ENCODE measurements at regions not wholly inside any gene's neighbourhood (a gene's known extent, or its start where the extent isn't known, plus 50 kb on each side); places are given as distances from the start of the nearest gene placed in this dataset.
A peak's percentile ranks its signal among the peaks of the same experiment; 100 is the strongest.

DNA sequence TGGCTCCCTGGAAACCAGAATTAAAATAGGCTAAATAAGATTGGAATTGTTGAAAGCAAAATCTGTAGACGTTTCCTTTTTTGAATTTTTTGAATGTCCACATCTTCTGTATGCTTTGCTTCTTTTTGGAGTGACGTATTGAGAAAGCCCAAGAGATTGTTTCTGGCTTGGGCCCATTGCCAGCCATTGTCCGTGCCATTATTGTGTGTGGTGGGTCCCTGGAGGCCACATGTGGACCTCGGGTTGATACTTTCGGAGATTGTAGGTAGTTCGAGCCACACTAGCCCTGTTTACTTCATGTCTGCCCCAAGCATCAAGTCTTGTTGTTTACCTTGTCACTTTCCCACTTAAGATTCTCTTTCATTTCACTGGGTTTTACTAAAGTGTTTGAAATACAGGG lies 106.0 kb downstream of the PALM2AKAP2 start:
- DNase-seq: no peak

DNA sequence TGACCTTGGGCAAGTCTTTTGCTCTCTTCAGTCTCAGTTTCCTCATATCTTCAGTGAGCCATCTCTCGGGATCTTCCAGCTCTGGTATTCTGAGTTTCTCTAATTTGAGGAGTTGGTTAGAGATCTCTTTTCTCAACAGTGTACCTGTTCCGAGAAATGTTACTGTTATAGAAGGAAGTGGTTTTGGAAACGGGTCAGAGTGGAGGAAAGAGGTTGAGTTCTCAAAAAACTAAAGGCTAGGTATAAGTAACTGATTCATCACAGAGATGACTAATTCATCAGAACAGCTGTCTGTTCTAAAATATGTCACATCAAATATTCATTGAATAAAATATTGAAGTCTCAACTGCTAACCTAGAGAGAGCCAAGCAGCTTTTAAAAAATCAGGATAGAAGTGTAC lies 106.6 kb downstream of the PALM2AKAP2 start:
- no peak for DNase-seq

DNA sequence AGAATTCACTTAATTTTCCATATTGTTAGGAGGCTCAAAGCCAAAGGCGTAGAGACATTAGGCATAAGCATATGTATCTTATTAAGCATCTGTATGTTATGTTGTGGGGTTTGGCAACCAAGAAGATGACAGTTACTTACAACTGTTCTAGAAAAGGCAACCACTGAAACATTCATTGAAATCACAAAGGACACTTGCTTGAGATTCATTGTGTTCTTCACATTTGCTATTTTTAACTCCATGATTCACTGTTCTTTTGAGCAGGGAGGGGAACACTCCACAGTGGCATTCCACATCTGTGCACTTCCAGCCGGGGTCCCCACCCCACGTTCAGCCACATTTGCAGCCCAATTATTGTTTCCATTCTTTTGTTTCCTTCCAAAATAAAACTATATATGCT lies 107.1 kb downstream of the PALM2AKAP2 start:
- DNase-seq: peak; percentile 33

DNA sequence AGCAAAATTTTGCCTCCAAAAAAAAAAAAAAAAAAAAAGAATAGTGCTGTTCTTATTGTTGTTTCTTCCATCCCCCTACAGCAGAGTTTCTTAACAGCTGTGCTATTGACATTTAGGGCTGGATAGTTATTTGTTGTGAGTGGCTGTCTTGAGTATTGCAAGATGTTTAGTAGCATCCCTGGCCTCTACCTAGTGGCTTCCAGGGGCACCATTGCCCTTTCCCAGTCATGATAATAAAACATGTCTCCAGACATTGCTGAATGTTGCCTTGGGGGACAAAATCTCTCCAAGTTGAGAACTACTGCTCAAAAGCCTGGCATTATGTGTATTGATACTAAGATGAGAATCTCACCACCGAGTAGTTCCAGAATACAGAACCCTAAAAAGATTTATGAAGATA lies 108.7 kb downstream of the PALM2AKAP2 start:
- DNase-seq: no peak

DNA sequence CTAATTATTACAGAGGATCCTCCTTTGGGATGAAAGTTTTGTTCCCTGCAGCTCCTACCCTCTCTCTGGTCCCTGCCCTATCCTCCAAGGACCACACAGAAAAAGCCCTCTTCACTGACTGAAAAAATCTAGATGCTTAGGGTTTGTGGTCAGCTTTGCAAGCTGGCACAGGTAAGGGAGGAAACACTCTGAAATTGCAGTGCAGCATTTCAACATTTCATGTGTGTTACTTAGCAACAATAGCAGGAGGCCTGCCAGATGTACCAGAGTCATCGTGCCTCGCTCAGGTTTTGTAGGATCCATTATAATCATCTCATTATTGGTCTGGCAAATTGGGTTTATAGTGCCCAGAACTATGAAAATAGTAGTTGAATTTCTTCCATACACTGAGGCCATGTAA lies 109.5 kb downstream of the PALM2AKAP2 start:
- no peak for DNase-seq

DNA sequence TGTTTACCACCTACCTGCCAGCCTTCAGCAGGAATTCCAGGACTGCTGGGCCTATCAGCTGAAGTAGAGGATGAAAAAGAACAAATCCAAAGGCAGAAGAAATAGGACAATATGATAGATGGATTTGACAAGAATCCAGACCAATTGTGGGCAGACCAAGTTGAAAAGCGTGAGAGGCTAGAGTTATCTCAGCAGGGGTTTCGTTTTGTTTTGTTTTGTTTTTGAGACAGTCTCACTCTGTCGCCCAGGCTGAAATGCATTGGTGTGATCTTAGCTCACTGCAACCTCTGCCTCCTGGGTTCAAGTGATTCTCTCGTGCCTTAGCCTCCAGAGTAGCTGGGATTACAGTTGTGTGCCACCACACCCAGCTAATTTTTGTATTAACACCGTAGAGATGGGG lies 113.2 kb downstream of the PALM2AKAP2 start:
- no peak for DNase-seq

DNA sequence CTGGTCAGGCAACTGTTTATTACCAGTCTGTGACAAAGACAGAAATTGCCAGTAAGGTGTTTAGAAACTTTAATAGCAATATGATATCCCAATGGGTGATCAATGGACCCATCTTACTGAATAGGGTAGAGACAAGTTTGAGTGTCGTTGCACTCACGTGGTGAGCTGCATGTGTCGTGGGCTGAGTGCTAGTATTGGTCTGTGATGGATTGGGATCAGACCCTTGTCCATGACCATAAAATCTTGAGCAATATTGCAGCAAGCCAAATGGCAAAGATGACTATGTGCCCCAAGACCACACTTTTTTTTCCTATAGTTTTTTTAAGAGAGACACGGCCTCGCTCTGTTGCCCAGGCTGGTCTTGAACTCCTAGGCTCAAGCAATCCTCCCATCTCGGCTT lies 114.5 kb downstream of the PALM2AKAP2 start:
- no peak for DNase-seq

DNA sequence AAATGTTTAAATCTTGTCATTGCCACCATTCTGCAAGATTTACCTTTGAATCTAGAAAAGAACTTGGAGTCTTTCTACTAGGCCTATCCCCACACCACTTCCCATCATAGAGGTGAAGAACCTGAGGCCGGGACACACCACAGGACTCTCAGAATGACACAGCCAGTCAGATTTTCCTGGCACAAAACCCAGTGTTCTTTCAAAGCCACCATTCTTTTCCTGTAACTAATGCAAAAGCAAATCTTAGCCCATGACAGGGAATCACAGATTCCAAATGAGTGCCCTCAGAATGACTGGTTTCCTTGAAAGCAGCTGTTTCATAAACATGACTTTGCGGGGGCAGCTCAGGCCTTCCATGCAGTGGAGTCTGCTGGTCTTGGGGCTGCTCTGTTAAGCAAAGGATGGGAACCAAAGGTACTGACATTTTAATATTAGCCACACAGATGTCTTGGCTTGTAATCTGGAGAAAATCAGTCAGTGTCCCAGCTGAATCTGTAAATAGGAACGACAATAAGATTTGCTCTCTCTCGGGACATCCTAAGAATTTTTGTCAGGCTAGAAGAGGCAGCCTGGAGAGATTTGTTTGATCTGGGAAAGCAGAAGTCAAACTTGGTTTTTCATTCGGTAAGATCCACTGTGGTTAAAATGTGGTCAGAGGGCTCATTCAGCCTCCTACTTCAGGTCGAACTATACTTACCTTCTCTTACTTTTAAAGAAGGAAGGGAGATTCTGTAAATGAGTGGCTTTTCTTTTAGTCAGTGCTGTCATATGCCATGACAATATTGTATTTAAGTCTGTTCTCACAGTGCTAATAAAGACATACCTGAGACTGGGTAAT lies 115.1 kb downstream of the PALM2AKAP2 start:
- DNase-seq: no peak

DNA sequence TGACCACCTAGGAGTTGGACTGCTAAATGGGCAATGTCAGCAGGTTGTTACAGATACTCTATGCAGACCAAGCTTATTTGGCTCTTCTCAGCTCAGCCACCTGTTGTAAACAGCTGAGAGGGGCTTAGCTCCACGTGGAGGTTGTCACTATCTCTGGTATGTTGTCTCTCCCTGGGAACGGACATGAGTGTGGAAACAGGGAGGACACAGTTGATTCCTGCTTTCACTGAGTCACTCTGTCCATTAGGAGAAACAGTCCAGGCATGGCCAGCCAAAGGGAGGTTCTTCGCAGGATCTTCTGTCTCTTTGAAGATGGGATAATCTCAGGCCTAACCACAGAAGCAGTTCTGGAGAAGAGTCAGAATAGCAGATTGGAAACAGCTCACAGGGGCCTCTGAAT lies 121.2 kb downstream of the PALM2AKAP2 start:
- no peak for DNase-seq

DNA sequence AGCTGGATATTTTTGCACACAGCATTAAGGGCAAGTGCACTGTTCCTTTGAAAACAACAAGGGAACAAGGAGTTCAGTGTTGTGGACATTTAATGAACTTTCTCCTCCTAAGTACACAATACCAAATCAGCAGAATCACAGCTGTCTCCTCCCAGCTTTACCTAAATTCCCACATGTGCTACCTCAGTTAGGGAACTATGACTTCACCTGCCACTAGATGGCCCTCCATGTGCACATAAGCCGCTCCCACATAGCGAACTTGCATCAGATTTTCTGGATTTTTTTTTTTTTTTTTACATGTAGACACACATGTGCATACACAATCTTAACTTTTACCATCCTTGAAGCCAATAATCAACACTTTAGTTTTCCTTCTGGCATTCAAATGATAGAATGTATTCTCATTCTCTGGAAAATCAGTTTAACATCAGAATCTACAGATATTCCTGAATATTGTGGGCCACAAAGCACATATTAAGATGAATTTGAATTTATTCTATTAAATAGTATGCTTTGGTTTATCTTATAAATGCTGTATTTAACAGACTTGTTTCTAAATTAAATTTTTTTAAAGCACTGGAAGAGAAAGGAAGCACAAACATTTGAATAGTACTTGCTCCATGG lies 123.6 kb downstream of the PALM2AKAP2 start:
- DNase-seq: peak; percentile 78

DNA sequence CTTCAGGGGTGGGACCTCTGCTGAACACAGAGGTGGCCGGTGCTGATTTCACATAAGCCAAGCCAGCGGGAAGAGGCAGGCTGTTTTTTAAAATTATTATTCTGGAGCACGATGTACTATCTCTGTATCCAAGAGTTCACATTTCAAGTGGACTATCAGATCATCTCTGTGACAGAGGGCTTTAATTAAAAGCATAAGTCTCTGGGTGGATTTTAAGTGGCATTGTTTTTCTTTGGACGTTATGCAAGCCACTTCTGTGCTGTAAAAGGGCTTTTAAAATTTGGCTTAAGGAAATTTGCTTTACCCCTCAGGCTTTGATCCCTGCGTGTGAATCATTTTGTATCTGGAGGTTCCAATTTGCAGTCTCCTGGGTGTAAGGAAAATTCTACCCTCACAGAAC lies 124.7 kb downstream of the PALM2AKAP2 start:
- no peak for DNase-seq

DNA sequence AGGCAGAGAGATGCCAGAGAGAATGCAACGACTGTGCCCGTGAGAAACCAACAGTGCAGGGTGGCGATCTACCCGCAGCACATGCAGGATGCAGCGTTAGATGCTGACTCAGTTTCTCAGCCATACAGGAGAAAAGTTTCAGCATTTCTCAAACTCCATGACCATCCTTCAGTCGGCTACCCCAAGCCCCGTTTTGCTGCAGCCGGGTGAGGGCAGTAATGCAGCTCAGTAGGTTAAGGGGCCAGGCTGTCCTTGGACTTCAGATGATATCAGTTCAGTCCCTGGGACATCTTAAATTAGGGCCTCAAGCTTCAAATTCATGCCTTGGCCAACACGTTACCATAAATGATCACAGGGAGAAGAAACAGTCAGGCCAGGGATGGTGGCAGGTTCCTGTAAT lies 125.5 kb downstream of the PALM2AKAP2 start:
- DNase-seq: no peak

DNA sequence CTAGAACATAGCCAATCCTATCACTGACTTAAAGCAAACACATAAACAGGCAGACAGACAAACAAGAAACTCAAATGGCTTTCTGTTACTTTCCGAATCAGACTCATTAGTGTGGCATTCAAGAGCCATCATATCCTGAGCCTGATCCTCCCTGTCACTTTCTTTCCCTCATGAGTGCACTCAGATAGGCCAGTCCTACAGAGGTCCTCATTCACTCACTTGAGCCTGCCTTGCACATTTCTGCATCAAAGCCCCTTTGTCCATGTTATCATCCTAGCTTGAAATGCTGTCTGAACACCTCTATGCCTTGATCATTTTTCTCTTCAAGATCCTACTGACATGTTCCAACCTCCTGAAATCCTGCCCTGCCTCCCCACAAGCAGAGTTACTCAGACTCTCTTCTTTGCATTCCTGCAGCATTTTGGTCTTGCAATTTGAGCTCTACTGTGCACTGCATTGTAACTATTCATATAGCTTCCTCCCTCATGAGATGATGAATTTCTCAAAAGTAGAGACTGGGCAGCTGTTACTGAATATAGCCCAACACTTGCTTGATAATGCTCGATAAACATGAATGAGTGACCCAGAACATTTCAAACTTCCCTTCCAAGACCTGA lies 126.9 kb downstream of the PALM2AKAP2 start:
- DNase-seq: no peak

DNA sequence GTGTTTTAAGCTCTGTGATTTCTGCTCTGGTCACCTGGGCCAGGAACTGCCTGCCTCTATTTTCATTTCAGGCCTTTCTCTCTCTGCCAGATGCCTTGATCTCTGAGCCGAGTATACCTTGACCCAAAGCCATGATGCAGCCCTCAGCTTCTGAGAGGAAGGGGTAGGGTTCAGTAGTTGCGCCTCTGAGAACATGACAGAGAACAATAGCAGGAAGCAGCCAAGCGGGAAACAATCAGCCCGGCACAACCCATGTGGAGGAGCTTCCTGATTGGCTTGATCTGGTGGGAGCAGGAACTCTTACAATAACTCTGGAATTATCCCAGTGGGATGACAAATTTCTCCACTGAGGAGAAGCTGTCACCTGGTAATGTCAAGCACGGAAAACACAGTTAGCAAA lies 127.4 kb downstream of the PALM2AKAP2 start:
- no peak for DNase-seq

DNA sequence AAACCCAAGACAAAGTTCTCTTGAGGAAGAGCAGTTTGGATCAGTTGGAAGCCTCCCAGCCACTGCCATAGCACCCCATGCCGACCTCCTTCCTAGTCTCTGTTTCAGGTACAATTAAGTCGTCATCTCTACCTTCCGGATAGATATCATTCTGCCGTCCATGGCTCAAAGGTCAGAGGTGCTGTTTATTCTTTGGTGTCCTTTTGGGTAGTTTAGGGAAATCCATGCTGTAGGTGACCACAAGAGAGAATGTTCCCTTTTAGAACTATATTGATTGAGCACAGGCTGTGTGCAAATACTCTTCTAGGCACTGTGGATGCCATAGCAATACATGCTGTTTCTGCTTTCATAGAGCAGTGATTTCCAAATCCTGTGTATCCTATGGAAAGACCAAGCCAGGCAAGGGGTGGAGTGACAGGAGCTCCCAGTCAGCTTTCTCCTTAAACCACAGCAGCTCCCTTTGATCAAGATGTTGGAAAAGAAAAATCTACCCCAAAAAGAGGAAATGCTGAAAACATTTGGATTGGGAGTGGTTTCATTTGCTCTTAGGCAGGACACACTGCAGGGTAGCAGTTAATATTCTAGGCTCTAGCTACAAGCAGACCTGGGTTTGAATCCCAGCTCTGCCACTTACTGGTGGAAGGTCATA lies 127.9 kb downstream of the PALM2AKAP2 start:
- DNase-seq: no peak

DNA sequence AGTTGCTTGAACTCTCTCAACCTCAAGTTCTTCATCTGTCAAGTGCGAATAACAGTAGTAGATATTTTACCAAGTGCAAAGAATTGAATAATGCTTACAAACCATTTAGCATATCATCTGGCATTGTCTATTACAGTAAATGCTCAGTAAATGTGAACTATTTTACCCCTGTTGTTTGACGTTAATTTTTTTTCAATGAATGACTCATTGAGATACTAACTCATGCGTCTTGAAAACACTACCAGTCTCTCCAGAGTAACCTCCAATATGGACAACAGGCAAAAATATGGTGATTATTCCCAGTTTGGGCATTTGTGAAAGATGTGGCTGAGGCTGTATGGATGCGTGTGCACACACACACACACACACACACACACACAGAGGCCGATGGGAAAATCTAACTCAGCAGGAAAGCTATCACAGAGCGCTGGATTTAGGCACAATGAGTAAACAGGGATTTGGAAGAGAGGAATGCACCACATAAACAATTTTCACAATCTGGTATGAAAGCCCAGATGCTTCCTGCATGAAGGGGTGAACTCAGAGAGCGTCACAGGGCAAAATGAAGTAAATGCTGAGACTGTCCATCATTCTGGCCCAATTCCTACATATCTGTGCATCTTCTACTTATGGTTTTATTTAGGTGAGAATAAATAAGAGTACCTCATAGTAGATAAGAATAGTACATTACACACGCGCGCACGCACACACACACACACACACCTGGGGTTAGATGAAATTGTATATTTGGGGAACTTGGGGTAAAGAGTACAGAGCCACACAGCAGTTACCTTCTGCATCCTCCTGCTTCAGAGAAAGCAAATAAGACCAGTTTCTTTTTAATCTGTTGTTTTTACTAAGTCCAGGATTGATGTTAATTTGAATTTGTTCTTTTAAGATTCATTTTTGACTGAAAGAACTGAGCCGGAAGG lies 128.7 kb downstream of the PALM2AKAP2 start:
- DNase-seq: no peak

DNA sequence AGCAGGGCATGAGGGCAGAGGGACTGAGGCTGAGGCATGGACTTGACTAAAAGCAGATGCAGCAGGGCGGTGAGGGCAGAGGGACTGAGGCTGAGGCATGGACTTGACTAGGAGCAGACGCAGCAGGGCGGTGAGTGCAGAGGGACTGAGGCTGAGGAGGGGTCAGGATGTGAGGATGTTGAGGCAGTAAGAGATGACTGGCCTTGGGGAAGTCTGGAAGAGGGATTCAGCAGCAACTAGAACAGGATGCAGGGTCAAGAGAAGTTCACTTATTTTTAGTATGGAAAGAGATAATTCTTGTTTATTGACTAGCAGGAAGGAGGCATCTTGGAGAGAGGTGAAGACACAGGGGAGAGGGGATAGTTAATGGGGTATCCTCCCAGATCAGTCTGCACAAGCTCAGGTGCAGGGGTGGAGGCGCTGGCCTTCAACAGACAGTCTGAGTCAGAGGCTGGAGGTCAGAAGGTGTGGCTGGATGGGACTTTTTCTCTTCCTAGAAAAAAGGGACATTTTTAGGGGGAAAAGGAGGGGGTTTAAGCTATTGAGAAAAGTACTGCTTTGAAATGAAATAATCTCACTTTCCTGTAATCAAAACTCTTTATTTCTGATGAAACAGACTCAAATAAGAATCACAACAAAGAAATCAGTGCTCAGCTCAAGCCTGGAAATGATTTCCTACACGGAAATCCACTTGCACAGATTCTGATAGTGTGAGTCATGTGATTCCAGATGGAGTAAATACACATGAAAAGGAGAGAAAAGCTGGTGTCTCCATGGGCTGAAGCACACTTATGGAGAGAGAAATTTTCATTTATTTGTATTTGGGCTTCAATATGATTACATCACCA lies 130.9 kb downstream of the PALM2AKAP2 start:
- peak; percentile 62 for DNase-seq

DNA sequence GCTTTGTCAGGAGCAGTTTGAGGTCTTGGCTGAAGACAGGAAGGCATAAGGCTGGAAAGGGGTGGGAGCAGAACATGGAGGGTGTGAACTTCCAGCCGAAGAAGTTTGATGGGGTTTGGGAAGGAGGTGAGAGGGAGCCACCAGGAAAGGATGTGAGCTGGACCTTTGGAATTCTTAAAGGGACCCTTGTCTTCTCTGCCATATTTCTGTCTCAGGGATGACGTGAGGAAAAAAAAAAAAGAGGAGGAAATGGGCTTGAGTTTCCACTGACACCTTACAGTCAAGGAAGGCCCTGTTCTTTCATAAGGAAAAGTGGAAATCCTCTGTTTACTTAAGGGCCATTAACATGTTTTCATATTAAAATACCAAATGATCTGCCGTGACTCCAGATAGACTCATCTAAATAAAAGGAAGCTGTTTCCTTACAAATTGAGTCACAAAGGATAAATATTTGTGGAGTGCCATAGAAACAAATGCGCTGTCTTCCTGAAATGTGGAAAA lies 132.1 kb downstream of the PALM2AKAP2 start:
- DNase-seq: no peak

DNA sequence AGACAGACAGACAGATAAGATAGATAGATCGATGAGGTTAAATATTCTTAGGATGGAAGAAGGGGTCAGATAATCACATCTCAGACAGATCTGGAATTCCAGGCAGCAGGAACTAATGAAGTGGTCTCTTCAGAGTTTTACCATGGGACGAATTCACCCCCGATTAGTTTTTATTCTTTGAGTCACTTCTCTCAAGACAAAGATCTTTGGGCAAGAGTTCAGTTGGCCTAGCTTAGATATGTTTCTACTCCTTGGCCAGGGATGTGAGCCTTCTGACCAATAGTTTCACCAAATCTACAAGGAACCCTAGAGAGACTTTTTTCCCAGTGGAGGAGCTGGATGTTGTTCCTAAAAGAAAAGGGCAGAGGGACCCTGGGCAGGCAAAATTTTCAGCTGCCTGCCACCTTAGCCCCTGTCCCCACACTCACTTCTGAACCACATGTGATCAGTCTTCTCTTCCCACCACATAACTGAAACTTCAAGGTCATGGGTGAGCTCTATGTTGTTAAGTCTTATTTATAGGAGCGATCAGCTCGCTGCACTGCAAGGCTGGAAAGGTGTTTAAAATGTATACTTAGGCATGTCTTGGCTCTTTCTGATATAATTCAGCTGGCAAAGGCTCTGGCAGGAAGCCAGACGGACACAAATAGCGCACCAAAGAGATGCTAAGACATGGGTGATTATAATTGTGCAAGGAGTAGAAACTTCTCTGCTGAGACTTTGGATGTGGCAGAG lies 132.9 kb downstream of the PALM2AKAP2 start:
- DNase-seq: no peak

DNA sequence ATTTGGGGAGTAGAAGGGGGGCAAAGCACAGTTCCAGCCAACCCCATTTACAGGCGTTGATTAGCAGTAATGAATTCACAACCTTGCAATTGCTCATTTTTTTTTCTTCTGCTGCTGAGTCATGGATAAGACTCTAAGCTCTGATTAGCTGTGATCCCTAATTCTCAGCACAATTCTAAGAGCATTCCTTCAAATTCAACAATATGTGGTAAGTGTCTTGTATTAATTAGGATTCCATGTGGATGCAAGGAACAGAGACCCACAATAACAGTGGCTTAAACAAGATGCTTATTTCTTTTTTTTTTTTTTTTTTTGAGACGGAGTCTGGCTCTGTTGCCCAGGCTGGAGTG lies 133.4 kb downstream of the PALM2AKAP2 start:
- no peak for DNase-seq

Measured in amniotic stem cell (primary cell).